ENCODE measurements at regions not wholly inside any gene's neighbourhood (a gene's known extent, or its start where the extent isn't known, plus 50 kb on each side); places are given as distances from the start of the nearest gene placed in this dataset.

- TF ChIP-seq CTCF (IDR thresholded peaks at IDR 0.05), result no peak
- no peak for TF ChIP-seq POLR2A (IDR thresholded peaks at IDR 0.05)
These were observed 385.8 kb upstream of the MAF start for GRCh38 chr16:79986352-79986751.
